ENCODE measurements at regions not wholly inside any gene's neighbourhood (a gene's known extent, or its start where the extent isn't known, plus 50 kb on each side); places are given as distances from the start of the nearest gene placed in this dataset.
"Not testable (repeated sequence)": the region's sequence is repeated elsewhere in the genome, so short reads cannot be mapped to it uniquely, and the experiment has no call there.

DNA sequence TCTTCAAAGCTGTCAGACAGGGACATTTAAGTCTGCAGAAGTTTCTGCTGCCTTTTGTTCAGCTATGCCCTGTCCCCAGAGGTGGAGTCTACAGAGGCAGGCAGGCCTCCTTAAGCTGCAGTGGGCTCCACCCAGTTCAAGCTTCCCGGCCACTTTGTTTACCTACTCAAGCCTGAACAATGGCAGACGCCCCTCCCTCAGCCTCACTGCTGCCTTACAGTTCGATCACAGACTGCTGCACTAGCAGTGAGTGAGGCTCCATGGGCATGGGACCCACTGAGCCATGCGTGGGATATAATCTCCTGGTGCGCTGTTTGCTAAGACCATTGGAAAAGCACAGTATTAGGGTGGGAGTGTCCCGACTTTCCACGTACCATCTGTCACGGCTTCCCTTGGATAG is 585.9 kb upstream of the HS3ST5 start:
- intact Hi-C loops (cut with DNase I): not testable (repeated sequence)
- DNase-seq (ENCODE audit: low spot score): peak; percentile 69

- intact Hi-C loops (cut with DNase I): no loop called here
- no peak for DNase-seq (ENCODE audit: low spot score)
Measured at GRCh38 chr6:114906096-114906495, 563.3 kb upstream of the HS3ST5 start.

DNA sequence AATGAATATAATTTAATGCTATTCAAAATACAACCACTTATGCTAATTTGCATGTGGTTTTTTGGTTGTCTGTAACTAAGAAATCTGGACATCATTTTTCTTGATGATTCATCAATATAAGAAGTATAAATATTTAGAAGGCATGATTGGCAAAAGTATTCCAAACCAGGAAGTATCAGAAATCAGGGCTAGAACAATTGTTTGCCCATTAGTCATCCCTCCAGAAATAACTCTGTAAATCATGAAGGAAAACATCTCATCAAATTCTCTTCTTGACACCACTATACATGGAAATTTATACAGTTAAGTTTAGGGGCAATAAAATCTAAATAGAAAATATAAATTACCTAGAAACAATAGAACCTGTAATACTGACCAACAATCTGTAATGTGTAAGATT is 554.7 kb upstream of the HS3ST5 start:
- DNase-seq (ENCODE audit: low spot score): no peak
- intact Hi-C loops (cut with DNase I): no loop called here

GRCh38 chr6:114892211-114892610 is 549.4 kb upstream of the HS3ST5 start:
- DNase-seq (ENCODE audit: low spot score): no peak
- intact Hi-C loops (cut with DNase I): no loop called here

- intact Hi-C loops (cut with DNase I): no loop called here
- no peak for DNase-seq (ENCODE audit: low spot score)
Measured at GRCh38 chr6:114888241-114888640, 545.4 kb upstream of the HS3ST5 start.

GRCh38 chr6:114886670-114887436 is 544.0 kb upstream of the HS3ST5 start:
- intact Hi-C loops (cut with DNase I): no loop called here
- no peak for DNase-seq (ENCODE audit: low spot score)

- intact Hi-C loops (cut with DNase I): no loop called here
- no peak for DNase-seq (ENCODE audit: low spot score)
Measured at GRCh38 chr6:114879693-114880092, 536.9 kb upstream of the HS3ST5 start.

- intact Hi-C loops (cut with DNase I): no loop called here
- DNase-seq (ENCODE audit: low spot score): no peak
Measured at GRCh38 chr6:114878091-114878490, 535.3 kb upstream of the HS3ST5 start.

DNA sequence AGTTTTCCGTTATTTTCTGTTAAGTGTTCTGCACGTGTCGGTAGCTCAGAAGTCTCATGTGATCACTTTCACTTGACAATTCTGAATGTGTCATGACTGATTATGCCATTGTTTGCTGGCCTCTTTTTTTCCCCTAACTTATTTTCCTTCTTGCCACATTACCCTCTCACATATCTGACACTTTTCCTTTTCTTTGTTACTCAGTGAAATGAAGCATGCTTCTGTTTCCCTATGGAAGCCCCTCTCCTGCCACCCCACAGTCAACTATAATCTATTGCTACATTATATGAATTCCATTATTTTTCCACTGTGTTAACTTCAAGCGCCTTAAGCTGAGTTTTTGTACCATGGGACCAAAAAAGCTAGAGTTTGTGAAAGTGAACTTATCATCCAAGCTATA is 531.6 kb upstream of the HS3ST5 start:
- intact Hi-C loops (cut with DNase I): no loop called here
- DNase-seq (ENCODE audit: low spot score): no peak

DNA sequence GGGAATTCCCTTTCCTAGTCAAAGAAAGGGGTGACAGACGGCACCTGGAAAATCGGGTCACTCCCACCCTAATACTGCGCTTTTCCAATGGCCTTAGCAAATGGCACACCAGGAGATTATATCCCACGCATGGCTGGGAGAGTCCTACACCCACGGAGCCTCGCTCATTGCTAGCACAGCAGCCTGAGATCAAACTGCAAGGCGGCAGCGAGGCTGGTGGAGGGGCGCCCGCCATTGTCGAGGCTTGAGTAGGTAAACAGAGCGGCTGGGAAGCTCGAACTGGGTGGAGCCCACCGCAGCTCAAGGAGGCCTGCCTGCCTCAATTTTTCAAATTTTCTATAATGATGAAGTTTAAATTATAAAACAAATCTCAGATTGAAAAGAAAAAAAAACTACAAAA is 522.7 kb upstream of the HS3ST5 start:
- intact Hi-C loops (cut with DNase I): not testable (repeated sequence)
- peak; percentile 77 for DNase-seq (ENCODE audit: low spot score)

DNA sequence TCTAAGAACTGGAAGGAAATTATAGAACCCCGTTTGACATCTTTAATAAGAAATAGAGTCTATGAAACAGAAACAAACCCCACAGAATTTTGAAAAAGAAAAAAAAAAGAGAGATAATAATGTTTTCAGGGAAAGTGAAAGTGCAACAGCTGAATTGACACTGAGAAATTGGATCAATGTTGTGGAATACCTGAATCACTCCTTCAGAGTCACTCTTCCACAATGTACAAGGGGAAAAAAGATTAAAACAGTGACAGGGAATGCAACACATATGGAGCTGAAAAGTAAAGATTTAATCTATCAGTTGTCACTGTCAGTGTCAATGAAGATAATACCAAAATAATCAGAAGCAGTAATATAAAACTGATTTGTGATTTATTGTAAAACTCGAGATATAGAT is 520.8 kb upstream of the HS3ST5 start:
- no peak for DNase-seq (ENCODE audit: low spot score)
- intact Hi-C loops (cut with DNase I): no loop called here

- no peak for DNase-seq (ENCODE audit: low spot score)
- intact Hi-C loops (cut with DNase I): no loop called here
Measured at GRCh38 chr6:114862819-114863218, 520.0 kb upstream of the HS3ST5 start.

- intact Hi-C loops (cut with DNase I): no loop called here
Measured at GRCh38 chr6:114862064-114862463, 519.2 kb upstream of the HS3ST5 start.

DNA sequence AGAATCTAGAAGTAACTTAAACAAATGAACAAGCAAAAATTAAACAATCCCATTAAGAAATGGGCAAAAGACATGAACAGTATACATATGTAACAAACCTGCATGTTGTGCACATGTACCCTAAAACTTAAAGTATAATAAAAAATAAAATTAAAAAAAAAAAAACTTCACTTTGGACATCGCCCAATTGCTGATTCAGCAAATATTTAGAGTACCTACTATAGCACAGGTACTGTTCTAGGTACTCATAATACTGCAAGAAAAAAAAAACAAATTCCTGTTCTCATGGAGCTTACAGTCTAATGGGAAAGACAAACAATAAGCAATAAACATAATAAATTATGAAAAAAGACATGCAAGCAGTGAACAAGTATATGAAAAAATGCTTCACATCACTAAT is 501.5 kb upstream of the HS3ST5 start:
- intact Hi-C loops (cut with DNase I): no loop called here

More at GRCh38 chr6:114862064-114862463, 519.2 kb upstream of the HS3ST5 start:
- DNase-seq (ENCODE audit: low spot score): no peak

DNA sequence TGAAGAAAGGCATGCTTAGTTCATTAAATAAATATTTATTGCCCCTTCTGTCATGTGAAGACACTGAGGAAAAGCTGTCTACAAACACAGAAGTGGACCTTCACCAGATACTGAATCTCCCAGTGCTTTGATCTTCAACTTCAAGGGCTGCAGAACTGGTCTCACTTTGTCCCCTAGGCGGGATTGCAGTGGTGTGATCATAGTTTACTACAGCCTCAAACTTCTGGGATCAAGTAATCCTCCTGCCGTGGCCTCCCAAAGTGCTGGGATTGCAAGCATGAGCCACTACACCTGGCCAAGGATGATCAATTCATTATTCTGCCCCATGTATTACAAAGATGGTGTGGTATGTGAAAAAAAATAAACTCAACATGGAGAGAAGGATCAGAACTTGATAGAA is 496.2 kb upstream of the HS3ST5 start:
- intact Hi-C loops (cut with DNase I): no loop called here
- no peak for DNase-seq (ENCODE audit: low spot score)

More for the DNA sequence above, 501.5 kb upstream of the HS3ST5 start:
- DNase-seq (ENCODE audit: low spot score): no peak

- intact Hi-C loops (cut with DNase I): no loop called here
- DNase-seq (ENCODE audit: low spot score): no peak
Measured at GRCh38 chr6:114833211-114833610, 490.4 kb upstream of the HS3ST5 start.

GRCh38 chr6:114830515-114830914 is 487.7 kb upstream of the HS3ST5 start:
- intact Hi-C loops (cut with DNase I): no loop called here
- no peak for DNase-seq (ENCODE audit: low spot score)

GRCh38 chr6:114827135-114827534 is 484.3 kb upstream of the HS3ST5 start:
- DNase-seq (ENCODE audit: low spot score): no peak
- intact Hi-C loops (cut with DNase I): no loop called here

DNA sequence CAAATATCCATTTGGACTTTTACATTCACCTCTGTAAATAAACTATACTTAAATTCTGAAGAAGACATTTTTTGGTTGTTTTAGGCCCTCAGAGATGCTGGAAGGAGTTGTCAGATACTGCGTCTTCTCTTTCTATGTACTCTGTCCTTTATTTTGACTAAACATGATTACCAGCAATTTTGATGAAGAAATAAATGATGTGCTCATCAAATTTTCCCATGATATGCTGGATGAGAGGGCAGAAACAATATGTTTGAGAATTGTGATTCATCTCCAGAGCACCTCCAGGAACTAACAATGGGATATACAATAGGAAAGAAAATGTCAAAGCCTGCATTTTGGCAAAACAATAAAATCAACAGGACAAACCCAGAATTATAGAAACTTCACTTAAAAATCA is 481.6 kb upstream of the HS3ST5 start:
- no peak for DNase-seq (ENCODE audit: low spot score)
- intact Hi-C loops (cut with DNase I): no loop called here

DNA sequence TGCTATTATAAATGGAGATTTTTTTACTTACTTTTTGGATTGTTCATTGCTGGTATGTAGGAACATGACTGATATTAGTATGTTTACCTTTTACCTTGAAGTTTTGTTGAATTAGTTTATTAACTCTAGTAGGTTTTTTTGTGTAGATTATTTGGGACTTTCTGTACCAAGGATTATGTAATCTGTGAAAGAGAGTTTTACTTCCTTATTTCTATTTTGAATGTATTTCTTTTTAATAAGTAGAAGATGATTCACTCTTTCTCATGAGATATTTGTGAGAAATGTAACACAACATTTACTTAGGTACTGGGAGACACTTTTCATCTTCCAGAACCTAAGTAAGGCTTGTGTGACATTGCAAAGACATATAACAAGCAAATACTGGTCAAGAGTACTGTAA is 473.9 kb upstream of the HS3ST5 start:
- intact Hi-C loops (cut with DNase I): no loop called here
- DNase-seq (ENCODE audit: low spot score): no peak

DNA sequence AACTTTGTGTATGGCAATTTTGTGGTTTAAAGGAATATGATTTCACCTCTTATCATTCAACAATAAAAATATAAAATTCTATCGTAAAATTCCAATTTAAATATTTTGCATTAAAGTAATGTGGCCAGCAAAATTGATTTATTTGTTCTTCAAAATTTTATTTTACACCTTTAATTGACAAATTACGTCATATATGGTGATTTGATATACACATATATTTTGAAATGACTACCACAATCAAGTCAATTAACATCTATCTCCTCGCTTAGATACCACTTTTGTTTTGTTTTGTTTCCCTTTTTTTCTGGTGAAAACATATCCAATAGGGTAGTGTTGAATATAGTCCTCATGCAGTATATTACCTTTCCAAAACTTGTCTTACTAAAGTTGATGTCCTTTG is 467.6 kb upstream of the HS3ST5 start:
- intact Hi-C loops (cut with DNase I): no loop called here
- no peak for DNase-seq (ENCODE audit: low spot score)

DNA sequence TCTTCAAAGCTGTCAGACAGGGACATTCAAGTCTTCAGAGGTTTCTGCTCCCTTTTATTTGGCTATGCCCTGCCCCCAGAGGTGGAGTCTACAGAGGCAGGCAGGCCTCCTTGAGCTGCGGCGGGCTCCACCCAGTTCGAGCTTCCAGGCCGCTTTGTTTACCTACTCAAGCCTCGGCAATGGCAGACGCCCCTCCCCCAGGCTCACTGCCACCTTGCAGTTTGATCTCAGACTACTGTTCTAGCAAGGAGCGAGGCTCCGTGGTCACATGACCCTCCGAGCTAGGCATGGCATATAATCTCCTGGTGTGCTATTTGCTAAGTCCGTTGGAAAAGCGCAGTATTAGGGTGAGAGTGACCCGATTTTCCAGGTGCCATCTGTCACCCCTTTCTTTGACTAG is 462.6 kb upstream of the HS3ST5 start:
- DNase-seq (ENCODE audit: low spot score): peak; percentile 61
- intact Hi-C loops (cut with DNase I): not testable (repeated sequence)

All from posterior vena cava (tissue), 2 donors.